ENCODE measurements at regions not wholly inside any gene's neighbourhood (a gene's known extent, or its start where the extent isn't known, plus 50 kb on each side); places are given as distances from the start of the nearest gene placed in this dataset.

- no peaks in the 10 kb centered on the region for H3K4me1 ChIP-seq (replicated peaks)
- WGBS, result 81% methylated on average over 2 of the region's 2 CpGs
- DNase-seq (ENCODE audit: low spot score), result no peak
- H3K9me3 ChIP-seq, result no peaks in the 10 kb centered on the region
- no peaks in the 10 kb centered on the region for H3K27me3 ChIP-seq (replicated peaks; ENCODE audit: insufficient read depth)
- H3K36me3 ChIP-seq, result no peaks in the 10 kb centered on the region
- no peak overlapping the region for H3K27ac ChIP-seq
- no peak overlapping the region for H3K4me3 ChIP-seq
- TF ChIP-seq, protein P1, sequence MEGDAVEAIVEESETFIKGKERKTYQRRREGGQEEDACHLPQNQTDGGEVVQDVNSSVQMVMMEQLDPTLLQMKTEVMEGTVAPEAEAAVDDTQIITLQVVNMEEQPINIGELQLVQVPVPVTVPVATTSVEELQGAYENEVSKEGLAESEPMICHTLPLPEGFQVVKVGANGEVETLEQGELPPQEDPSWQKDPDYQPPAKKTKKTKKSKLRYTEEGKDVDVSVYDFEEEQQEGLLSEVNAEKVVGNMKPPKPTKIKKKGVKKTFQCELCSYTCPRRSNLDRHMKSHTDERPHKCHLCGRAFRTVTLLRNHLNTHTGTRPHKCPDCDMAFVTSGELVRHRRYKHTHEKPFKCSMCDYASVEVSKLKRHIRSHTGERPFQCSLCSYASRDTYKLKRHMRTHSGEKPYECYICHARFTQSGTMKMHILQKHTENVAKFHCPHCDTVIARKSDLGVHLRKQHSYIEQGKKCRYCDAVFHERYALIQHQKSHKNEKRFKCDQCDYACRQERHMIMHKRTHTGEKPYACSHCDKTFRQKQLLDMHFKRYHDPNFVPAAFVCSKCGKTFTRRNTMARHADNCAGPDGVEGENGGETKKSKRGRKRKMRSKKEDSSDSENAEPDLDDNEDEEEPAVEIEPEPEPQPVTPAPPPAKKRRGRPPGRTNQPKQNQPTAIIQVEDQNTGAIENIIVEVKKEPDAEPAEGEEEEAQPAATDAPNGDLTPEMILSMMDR (IDR thresholded peaks at IDR 0.05), result no peak
- intact Hi-C loops (cut with DNase I), result no loop called here
These were observed 273.7 kb upstream of the DIAPH2 start for GRCh38 chrX:96410927-96411326.

DNA sequence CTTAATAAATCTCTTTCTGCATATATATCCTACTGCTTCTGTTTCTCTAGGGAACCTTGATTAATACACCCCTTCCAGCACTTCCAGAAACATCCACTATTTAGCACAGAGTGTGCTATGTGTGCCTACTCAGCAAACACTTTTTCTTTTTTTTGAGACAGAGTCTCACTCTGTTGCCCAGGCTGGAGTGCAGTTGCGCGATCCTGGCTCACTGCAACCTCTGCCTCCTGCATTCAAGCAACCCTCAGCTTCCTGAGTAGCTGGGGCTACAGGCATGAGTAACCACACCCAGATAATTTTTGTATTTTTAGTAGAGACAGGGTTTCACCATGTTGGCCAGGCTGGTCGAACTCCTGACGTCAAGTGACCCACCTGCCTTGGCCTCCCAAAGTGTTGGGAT lies 266.9 kb upstream of the DIAPH2 start:
- H3K4me3 ChIP-seq, result no peak overlapping the region
- DNase-seq (ENCODE audit: low spot score), result no peak
- no peaks in the 10 kb centered on the region for H3K27me3 ChIP-seq (replicated peaks; ENCODE audit: insufficient read depth)
- intact Hi-C loops (cut with DNase I), result no loop called here
- no peaks in the 10 kb centered on the region for H3K36me3 ChIP-seq
- H3K4me1 ChIP-seq (replicated peaks), result no peaks in the 10 kb centered on the region
- H3K9me3 ChIP-seq, result no peaks in the 10 kb centered on the region
- TF ChIP-seq POLR2AphosphoS5 (IDR thresholded peaks at IDR 0.05) (no peak), POLR2A (IDR thresholded peaks at IDR 0.05) (no peak)
- TF ChIP-seq, protein P1 (IDR thresholded peaks at IDR 0.05), result no peak
- no peak overlapping the region for H3K27ac ChIP-seq
- WGBS, result 90% methylated on average over 4 of the region's 4 CpGs

GRCh38 chrX:96424007-96424406 lies 260.6 kb upstream of the DIAPH2 start:
- intact Hi-C loops (cut with DNase I), result no loop called here
- Histone ChIP-seq H3K4me1 (replicated peaks) (no peaks in the 10 kb centered on the region), H3K27ac (no peak overlapping the region), H3K36me3 (no peaks in the 10 kb centered on the region), H3K4me3 (no peak overlapping the region), H3K27me3 (replicated peaks; ENCODE audit: insufficient read depth) (no peaks in the 10 kb centered on the region), H3K9me3 (no peaks in the 10 kb centered on the region)
- DNase-seq (ENCODE audit: low spot score), result no peak
- no peak for TF ChIP-seq POLR2A (IDR thresholded peaks at IDR 0.05)
- TF ChIP-seq, protein P1 (IDR thresholded peaks at IDR 0.05), result no peak
- WGBS, result 51% methylated on average over 3 of the region's 3 CpGs

GRCh38 chrX:96425200-96425599 lies 259.4 kb upstream of the DIAPH2 start:
- H3K36me3 ChIP-seq, result no peaks in the 10 kb centered on the region
- no peaks in the 10 kb centered on the region for H3K4me1 ChIP-seq (replicated peaks)
- H3K4me3 ChIP-seq, result no peak overlapping the region
- intact Hi-C loops (cut with DNase I), result no loop called here
- H3K9me3 ChIP-seq, result no peaks in the 10 kb centered on the region
- no peak for DNase-seq (ENCODE audit: low spot score)
- no peaks in the 10 kb centered on the region for H3K27me3 ChIP-seq (replicated peaks; ENCODE audit: insufficient read depth)
- no peak for TF ChIP-seq POLR2AphosphoS5 (IDR thresholded peaks at IDR 0.05)
- TF ChIP-seq, protein P1 (IDR thresholded peaks at IDR 0.05), result no peak
- no peak for TF ChIP-seq POLR2A (IDR thresholded peaks at IDR 0.05)
- H3K27ac ChIP-seq, result no peak overlapping the region

- DNase-seq (ENCODE audit: low spot score), result no peak
- H3K36me3 ChIP-seq, result no peaks in the 10 kb centered on the region
- H3K4me1 ChIP-seq (replicated peaks), result no peaks in the 10 kb centered on the region
- H3K27me3 ChIP-seq (replicated peaks; ENCODE audit: insufficient read depth), result no peaks in the 10 kb centered on the region
- 55% methylated on average over 2 of the region's 2 CpGs for WGBS
- no peak overlapping the region for H3K27ac ChIP-seq
- intact Hi-C loops (cut with DNase I), result no loop called here
- TF ChIP-seq, protein P1 (IDR thresholded peaks at IDR 0.05), result no peak
- no peak for TF ChIP-seq POLR2AphosphoS5 (IDR thresholded peaks at IDR 0.05)
- no peak for TF ChIP-seq POLR2A (IDR thresholded peaks at IDR 0.05)
- H3K9me3 ChIP-seq, result no peaks in the 10 kb centered on the region
- no peak overlapping the region for H3K4me3 ChIP-seq
These were observed 253.7 kb upstream of the DIAPH2 start for GRCh38 chrX:96430756-96431455.
